RCC 7860 (cell line): ENCODE measurements at regions not wholly inside any gene's neighbourhood (a gene's known extent, or its start where the extent isn't known, plus 50 kb on each side); places are given as distances from the start of the nearest gene placed in this dataset.

Experiments used
- DNase-seq: peaks from one replicate; pipeline ENCODE4 v3.0.0-alpha.2; 2015; ENCODE audit warnings: low spot score
- FAIRE-seq: peaks from 2 replicates; lab custom pipeline; 2012; peaks lifted over from hg19 to GRCh38; lab: Jason Lieb, UNC

DNA sequence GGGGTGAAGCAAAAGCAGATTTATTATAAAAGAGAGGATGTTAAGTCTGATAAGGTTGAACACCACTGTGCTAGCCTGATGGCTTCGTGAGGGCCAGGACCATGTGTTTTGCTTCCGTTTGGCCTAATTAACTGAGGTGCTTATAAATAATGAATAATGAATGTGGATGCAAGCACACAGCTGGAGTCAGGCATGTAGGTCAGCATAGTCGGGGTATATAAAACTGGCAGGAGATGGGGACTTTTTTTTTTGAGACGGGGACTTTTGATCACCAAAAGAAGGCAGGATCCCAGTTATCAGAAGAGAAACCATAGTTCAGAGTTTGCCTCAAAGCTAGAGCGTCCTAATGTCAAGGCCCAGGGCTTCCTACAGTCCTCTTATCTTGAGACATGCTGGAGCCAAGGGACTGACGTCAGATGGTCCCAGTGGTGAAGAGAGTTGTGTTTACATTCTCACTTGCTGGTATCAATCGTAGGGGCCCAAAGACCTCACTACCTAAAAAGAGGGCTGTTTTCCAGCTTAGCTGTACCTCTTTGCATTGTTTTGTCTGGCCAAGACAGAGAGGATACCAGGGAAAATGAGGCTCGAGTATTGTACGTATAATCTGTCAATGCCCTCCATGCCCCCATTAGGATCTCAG is 50.4 kb downstream of the RTL9 start:
- FAIRE-seq = no peak

GRCh38 chrX:110409925-110410324 is 51.3 kb downstream of the RTL9 start:
- DNase-seq (peak; percentile 56), FAIRE-seq (peak; percentile 93)

More for the DNA sequence above, 50.4 kb downstream of the RTL9 start:
- no peak for DNase-seq

DNA sequence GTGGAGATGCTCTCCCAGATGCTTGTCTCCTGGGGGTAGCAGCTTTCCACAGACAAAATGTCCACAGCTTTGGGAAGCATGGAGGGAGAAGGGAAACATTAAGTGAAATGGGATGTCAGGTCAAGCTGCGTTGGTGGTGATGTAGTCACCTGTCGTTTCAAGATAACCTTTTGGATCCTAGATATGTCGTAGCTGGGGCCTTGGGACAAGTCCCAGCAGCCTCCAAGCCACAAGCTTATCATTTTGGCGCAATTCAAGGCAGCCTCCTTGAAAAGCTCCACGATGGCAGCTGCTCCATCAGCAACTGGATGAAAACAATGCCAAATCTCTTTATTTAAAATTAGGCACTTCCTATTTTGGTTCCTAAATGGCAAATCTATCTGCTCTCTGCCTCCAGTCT is 52.0 kb downstream of the RTL9 start:
- FAIRE-seq (no peak), DNase-seq (no peak)

- DNase-seq (peak; percentile 34), FAIRE-seq (no peak)
These were observed 54.5 kb downstream of the RTL9 start for GRCh38 chrX:110412971-110413726.

DNA sequence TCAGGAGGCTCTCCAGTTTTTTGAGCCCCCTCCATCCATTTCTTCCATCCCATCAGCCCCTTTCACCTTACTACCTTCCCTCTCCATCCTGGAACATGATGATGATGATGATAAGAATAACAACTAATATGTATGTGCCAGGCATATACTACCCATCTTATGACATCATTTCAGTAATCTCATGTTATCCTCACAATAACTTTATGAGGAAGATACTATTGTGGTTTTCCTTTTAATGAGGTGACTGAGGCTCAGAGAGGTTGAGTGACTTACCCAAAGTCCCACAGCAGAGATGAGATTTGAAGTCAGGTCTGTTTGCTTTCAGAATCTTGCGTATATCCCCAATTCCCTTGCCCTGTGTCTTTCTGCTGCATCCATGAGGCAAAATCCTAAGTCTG is 55.1 kb downstream of the RTL9 start:
- FAIRE-seq (no peak), DNase-seq (no peak)

GRCh38 chrX:110414273-110414672 is 55.6 kb downstream of the RTL9 start:
- DNase-seq (no peak), FAIRE-seq (no peak)

GRCh38 chrX:110414679-110415439 is 56.2 kb downstream of the RTL9 start:
- FAIRE-seq (peak; percentile 68), DNase-seq (peak; percentile 62)

GRCh38 chrX:110415440-110416170 is 57.0 kb downstream of the RTL9 start:
- FAIRE-seq = peak; percentile 60
- DNase-seq = peak; percentile 33

- DNase-seq = no peak
- FAIRE-seq = no peak
These were observed 58.5 kb downstream of the RTL9 start for GRCh38 chrX:110417128-110417527.

DNA sequence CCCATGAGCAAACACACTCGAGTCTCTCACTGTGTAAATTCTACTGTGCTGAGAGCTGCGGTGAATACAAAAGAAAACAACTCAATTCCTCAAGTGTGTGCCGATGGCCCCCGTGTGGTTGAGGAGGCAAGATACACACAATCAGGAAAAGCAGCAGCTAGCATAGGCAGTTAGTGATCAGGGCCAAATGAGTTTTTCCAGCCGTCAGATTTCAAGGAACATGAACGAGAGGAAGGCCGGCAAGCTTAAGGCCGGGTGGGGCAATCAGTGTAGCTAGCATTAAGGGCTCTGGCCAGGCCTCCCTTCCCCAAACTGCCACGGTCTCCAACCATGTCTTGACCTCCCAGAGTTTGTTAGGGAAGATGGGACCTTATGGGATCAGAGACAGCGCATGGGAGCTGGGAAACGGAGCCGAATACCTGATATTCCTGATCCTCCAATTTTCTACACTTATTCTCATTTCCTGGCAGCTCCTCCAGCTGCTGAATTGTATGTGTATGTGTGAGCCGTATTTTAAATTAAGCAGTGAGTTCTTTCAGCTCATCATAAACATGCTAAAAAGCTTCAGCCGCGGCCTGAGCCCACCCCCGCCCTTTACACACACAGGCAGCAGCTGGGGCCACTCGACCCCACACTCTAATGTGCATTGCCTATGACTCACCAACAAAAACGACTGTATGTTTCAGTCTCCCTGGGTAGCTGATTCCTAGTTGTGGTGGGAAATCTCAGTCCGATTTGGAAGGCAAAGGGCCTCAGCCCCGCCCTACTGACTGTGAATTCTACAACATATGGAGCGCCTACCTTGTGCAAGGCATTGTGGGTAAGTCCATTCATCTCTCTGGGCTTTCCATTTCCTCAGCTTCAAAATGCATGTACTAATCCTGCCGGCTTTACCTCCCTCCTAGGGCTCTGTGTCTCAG is 59.9 kb downstream of the RTL9 start:
- FAIRE-seq = peak; percentile 59

DNA sequence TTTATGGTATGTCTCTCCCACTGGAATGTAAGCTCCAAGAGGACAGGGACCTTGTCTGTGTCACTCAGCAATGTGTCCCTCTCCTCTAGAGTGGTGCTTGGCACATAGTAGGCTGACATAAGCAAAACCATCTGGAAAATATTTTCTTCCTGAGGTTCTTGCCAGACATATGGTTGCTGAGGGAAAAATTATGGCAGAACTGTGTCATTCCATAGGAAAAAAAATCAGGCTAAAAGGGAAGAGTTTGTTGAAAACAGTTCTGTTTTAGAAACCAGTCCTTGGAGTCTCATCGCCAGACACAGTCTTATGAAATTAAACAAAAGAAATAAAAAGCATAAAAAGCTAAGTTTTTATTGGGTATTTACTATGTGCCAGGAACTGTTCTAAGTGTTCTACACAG is 60.9 kb downstream of the RTL9 start:
- FAIRE-seq = no peak
- no peak for DNase-seq

More for the DNA sequence above, 59.9 kb downstream of the RTL9 start:
- no peak for DNase-seq

- DNase-seq (no peak), FAIRE-seq (peak; percentile 44)
These were observed 62.3 kb downstream of the RTL9 start for GRCh38 chrX:110420771-110421499.

- DNase-seq = no peak
- FAIRE-seq = no peak
These were observed 63.1 kb downstream of the RTL9 start for GRCh38 chrX:110421500-110422455.

DNA sequence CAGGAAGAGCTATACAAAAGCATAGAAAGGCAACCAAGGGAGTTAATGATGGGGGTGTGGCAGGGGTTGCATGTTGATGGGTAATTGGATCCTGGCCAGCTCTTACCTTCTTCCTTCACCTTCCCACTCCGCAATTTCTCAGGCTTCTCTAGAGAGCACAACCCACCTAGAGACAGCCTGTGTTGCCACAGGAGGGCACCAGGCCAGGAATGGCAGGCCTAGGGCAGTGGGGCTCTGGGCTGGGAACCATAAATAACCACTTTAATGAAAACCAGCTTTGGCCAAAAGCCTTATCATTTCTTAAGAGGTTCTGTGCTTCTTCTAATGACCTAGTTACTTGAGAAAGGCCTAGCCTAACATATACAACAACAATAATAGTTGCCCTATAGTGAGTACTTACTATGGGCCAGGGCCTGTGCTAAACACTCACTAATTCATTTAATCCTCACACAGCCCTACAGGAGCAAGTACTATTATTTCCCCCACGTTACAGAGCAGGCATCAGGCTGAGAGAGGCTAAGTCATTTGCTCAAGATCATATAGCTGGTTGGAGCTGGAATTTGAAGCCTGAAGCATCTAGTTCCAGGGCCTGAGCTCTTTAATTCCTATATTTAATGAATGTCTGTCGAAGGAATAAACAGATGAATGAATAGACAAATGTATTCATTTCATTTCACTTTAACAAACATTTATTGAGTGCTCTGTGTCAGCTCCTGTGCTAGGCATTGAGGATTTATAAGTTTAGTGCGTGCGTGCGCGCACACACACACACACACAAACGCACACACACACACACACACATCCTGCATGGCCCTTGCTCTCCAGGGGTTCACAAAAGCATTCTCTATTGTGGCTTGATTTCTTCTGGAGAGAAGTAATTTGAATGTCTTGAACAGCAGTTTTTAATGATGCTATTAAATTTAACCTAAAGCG is 66.8 kb downstream of the RTL9 start:
- no peak for FAIRE-seq
- DNase-seq = no peak

- DNase-seq = no peak
- FAIRE-seq = no peak
These were observed 67.5 kb downstream of the RTL9 start for GRCh38 chrX:110426155-110426504.

DNA sequence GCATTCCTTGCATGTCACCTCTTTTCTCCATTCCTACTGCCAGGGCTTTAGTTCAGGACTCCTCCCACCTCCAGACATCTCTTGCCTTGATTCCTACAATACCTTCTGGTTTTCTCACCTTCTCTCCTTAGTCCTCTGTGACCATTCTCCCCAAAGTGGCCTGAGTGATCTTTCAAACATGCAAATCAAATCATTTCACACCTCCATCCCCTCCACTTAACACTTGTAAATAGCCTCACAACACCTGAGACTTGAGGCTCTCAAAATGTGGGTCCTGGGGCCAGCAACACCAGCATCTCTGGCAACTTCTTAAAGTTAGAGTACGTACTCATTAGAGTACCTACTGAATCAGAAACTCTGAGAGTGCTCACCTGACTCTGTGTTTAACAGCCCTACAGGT is 68.4 kb downstream of the RTL9 start:
- FAIRE-seq = no peak
- DNase-seq = no peak

DNA sequence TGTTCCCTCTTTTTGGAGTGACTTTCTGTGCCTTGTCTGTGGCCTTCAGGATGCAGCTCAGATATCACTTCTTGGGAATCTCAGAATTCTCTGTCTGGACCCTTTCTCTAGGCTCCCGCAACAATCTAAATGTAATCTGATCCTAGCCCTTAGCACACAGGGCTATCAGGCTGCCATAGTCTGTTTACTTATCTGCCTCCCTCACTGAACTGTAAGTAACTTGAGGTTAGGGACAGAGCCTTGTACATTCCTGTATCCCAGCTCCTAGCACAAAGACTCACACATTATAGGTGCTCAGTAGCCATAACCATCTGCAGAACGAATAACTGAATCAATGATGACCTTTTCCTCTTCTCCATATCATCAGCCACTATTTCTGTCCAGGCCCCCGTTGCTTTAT is 69.5 kb downstream of the RTL9 start:
- FAIRE-seq (no peak), DNase-seq (no peak)
